ENCODE measurements at regions not wholly inside any gene's neighbourhood (a gene's known extent, or its start where the extent isn't known, plus 50 kb on each side); places are given as distances from the start of the nearest gene placed in this dataset.

GRCh38 chr10:78427497-78428031 is 393.9 kb downstream of the RPS24 start:
- intact Hi-C loops (cut with DNase I, micrococcal nuclease) = no loop called here
- ATAC-seq = no peak
- no peak for DNase-seq

GRCh38 chr10:78428579-78428978 is 394.9 kb downstream of the RPS24 start:
- intact Hi-C loops (cut with DNase I, micrococcal nuclease) = no loop called here
- no peak for ATAC-seq
- no peak for DNase-seq

- DNase-seq (no peak), ATAC-seq (no peak)
- intact Hi-C loops (cut with DNase I, micrococcal nuclease) = no loop called here
Measured at GRCh38 chr10:78429984-78430383, 396.3 kb downstream of the RPS24 start.

GRCh38 chr10:78432583-78432982 is 398.9 kb downstream of the RPS24 start:
- DNase-seq = no peak
- intact Hi-C loops (cut with DNase I, micrococcal nuclease) = no loop called here
- ATAC-seq = no peak

- intact Hi-C loops (cut with DNase I, micrococcal nuclease) = no loop called here
- ATAC-seq (no peak), DNase-seq (no peak)
Measured at GRCh38 chr10:78433076-78433595, 399.5 kb downstream of the RPS24 start.

GRCh38 chr10:78433766-78434535 is 400.3 kb downstream of the RPS24 start:
- no peak for DNase-seq
- no peak for ATAC-seq
- intact Hi-C loops (cut with DNase I, micrococcal nuclease) = no loop called here

- ATAC-seq = no peak
- intact Hi-C loops (cut with DNase I, micrococcal nuclease) = no loop called here
- no peak for DNase-seq
Measured at GRCh38 chr10:78434886-78435285, 401.2 kb downstream of the RPS24 start.

- no peak for ATAC-seq
- DNase-seq = no peak
- intact Hi-C loops (cut with DNase I, micrococcal nuclease) = no loop called here
Measured at GRCh38 chr10:78435484-78436221, 402.0 kb downstream of the RPS24 start.

GRCh38 chr10:78436222-78436573 is 402.5 kb downstream of the RPS24 start:
- ATAC-seq (no peak), DNase-seq (no peak)
- intact Hi-C loops (cut with DNase I, micrococcal nuclease) = no loop called here

GRCh38 chr10:78436706-78437406 is 403.2 kb downstream of the RPS24 start:
- DNase-seq (no peak), ATAC-seq (no peak)
- intact Hi-C loops (cut with DNase I, micrococcal nuclease) = no loop called here

GRCh38 chr10:78437407-78437768 is 403.7 kb downstream of the RPS24 start:
- no peak for ATAC-seq
- intact Hi-C loops (cut with DNase I, micrococcal nuclease) = no loop called here
- no peak for DNase-seq

GRCh38 chr10:78437998-78438906 is 404.6 kb downstream of the RPS24 start:
- DNase-seq (no peak), ATAC-seq (no peak)
- intact Hi-C loops (cut with DNase I, micrococcal nuclease) = no loop called here

GRCh38 chr10:78438907-78439809 is 405.5 kb downstream of the RPS24 start:
- intact Hi-C loops (cut with DNase I, micrococcal nuclease) = no loop called here
- DNase-seq (no peak), ATAC-seq (no peak)

GRCh38 chr10:78441010-78441409 is 407.3 kb downstream of the RPS24 start:
- DNase-seq = no peak
- intact Hi-C loops (cut with DNase I, micrococcal nuclease) = no loop called here
- ATAC-seq = no peak

GRCh38 chr10:78441694-78442093 is 408.0 kb downstream of the RPS24 start:
- no peak for DNase-seq
- intact Hi-C loops (cut with DNase I, micrococcal nuclease) = no loop called here
- ATAC-seq = no peak

GRCh38 chr10:78442836-78443550 is 409.3 kb downstream of the RPS24 start:
- intact Hi-C loops (cut with DNase I, micrococcal nuclease) = no loop called here
- DNase-seq (no peak), ATAC-seq (no peak)
